SHP77 (cell line): ENCODE measurements at regions not wholly inside any gene's neighbourhood (a gene's known extent, or its start where the extent isn't known, plus 50 kb on each side); places are given as distances from the start of the nearest gene placed in this dataset.
"Not testable (repeated sequence)": the region's sequence is repeated elsewhere in the genome, so short reads cannot be mapped to it uniquely, and the experiment has no call there.

Experiments used
- DNase-seq, 2 experiments: peaks; one replicate each; lab custom pipeline; 2025; lab: John Stamatoyannopoulos, UW

- DNase-seq: no peak
Measured at GRCh38 chr7:123323689-123324088, 123.9 kb upstream of the SLC13A1 start.

- not testable (repeated sequence) for DNase-seq
Measured at GRCh38 chr7:123321578-123321977, 121.8 kb upstream of the SLC13A1 start.

DNA sequence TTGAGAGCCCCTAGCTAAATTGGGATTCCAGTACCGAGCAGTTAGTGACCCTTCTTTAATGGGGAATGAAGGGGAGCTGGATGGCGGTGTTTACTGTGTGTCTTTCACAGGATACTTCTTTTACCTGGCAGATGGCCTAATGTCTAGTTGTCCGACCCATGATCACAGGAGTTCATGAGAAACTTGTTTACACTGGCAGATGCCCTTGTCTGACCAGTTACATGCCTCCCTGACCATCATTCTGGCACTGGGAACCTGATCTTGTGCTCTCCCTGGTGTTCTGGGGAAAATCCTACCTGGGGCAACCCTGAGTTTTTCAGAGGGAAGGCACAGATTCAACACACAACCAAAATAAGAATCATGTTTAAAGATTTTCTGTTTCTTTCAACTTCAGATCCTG lies 120.1 kb upstream of the SLC13A1 start:
- DNase-seq: no peak

DNA sequence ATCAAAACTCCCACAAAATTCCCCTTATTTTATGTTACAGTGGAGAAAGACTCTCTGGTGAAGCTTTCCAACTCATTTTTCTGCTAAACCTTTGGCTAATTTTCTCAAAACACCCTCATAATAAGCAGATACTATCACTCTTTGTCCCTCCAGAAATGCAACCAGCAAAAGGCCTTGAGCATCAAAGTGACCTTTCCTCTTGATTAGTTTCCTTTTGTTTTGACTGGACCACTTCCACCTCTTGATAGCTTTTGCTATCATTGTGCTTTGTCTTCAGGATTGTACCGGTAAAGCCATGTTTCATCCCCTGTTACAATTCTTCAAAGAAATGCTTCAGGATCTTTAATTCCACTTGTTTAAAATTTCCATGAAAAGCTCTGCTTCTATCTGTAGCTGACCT lies 115.1 kb upstream of the SLC13A1 start:
- no peak for DNase-seq

DNA sequence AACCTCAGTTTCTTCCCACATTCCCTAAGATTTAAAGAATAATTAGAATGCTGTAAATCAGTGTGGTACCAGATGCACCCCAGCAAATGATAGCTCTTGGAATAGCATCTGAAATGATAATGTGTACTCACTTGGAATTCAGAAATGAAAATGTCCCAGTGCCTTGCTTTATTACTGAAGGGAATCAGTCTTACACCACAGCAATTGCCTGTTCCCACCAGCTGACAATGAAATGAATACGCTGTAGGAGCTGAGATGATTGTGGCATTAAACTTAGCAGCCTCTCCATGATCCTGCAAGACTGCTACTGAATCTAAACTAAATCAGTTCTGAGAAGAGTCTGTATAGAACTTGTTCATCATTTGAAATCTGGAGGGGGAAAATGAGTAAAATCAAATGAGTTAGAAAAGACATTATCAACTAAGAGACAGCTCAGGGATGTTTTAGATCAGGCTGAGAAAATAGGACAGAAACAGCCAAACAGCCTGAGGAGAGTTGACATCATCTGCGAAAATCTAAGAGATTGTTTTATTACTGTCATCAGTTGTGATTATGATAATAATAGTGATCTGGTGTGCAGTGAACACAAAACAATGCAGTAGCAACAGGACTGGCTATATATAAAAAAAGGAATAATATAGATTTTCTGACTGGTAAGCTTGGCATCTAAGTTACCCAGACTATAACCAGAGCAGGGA lies 108.6 kb upstream of the SLC13A1 start:
- no peak for DNase-seq

DNA sequence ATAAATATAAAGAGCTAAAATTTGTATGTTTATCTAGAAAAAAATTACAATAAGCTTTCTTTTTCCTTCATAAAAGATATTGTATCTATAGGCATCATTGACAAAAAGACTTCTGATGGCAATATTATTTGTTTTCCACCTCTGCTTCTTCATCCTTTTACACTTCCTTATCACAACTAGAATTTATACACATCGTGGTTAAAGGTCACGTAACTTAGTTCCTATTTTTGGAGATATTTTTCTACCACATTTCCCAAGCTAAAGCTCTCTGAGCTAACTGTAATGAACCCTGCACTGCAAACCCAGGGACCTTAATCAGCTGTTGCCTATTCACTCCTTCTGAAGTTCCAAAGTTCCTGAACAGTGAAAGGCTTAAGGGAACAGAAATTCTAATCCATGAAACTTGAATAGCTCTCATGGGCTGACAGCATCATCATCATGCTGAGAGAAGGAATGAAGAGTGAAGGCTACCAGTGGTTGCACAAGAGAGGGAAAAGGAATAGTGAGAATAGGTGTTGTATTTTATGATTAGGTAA lies 106.1 kb upstream of the SLC13A1 start:
- no peak for DNase-seq

DNA sequence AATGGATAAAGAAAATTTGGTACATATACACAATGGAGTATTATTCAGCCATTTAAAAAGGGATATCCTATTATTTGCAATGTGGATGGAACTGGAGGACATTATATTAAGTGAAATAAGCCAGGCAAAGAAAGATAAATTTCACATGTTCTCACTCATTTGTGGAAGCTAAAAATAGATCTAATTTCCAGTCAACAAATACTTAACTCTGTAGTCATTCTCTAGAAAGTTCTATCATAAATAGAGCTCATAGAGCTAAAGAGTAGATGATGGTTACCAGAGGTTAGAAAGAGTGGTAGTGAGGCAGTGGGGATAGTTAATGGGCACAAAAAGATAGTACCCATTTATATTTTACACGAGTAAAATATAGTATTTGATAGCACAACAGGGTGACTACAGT lies 104.2 kb upstream of the SLC13A1 start:
- DNase-seq: no peak

GRCh38 chr7:123296965-123297364 lies 97.2 kb upstream of the SLC13A1 start:
- DNase-seq: no peak

- no peak for DNase-seq
Measured at GRCh38 chr7:123293710-123294109, 93.9 kb upstream of the SLC13A1 start.

DNA sequence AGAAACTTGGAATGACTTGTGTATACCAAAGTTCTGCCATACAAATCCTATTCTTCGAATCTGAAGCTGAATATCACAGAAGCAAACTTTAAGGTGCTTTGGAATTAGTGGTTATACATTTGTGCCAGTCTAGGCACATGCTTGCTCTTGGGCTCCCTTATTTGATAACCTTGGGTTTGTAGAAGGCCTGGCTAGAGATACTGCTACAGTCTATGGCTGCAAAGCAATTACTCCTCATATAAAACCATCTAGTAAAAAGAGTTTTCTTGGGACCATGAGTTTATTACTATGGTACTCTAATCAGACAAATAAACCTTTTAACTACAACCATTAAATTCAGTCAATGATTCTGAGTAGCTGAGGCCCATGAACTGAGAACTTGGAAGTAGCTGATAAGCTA lies 92.5 kb upstream of the SLC13A1 start:
- no peak for DNase-seq

GRCh38 chr7:123289200-123289599 lies 89.4 kb upstream of the SLC13A1 start:
- DNase-seq: no peak

GRCh38 chr7:123285076-123285700 lies 85.4 kb upstream of the SLC13A1 start:
- no peak for DNase-seq

- DNase-seq: no peak
Measured at GRCh38 chr7:123283373-123283772, 83.6 kb upstream of the SLC13A1 start.

DNA sequence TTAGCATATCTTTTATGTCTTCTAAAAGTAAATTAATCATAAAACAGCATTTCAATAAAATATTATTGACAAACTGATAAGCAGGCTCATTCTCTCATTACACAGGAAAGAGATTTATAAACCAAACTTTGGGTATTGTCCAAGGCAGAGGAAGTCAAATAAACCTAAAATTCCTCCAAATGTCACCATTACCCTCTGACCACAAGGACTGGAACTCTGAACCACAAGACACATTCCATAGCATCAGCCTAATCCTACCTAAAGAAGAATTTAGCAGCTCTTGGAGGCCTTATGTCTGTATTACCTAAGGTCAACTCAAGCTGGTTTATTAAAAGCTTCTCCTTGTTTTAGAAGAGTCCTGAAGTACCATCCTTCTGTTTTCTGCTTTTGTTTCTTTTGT lies 82.4 kb upstream of the SLC13A1 start:
- no peak for DNase-seq

DNA sequence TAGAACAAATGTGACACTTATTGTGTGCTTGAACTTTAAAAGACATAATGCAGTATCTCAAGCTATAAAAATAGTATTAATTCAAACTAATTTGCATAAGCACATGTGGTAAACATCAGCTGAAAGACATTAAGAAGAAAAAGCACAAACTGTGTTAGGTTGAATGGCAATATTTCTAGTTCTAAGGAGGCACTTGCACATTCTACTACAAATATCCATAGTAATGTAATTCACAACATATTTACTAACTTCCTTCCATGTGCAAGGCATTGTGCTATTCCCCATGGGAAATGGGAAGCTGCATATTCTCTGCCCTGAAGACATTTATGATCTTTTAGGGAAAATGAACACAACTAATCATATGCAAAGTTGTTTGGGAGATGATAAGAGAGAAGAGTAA lies 80.2 kb upstream of the SLC13A1 start:
- no peak for DNase-seq

DNA sequence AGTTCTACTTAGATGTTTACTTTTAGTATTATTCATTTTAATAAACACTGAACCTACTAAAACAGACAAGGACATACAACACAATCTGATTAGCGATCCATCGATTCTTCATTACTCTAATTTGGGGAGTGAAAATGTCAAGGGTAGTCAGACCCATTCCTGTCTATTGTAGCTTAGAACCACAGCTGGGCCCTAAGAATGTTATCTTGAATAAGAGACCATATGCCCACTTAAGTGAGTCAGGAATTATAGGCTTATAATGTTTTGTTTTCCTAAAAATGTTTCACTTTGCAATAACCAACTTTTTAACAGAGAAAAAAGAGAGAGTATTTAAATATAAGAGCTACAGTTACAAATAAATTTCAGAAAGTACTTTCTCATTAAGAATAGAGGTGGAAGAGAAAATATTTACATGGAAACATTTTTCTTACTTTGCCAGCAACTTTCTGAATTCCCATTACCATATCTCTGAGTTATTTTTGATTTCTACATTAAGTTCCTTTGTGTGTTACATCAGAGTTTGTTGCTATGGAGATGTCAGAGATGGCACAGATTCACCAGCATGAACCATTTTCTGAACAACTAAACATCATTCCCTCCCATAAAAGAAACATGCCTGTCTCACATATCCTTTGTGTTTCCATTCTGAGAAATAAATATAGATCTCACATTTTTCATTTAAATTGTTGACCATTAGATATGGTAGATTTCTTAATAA lies 75.4 kb upstream of the SLC13A1 start:
- DNase-seq: no peak

GRCh38 chr7:123273185-123273584 lies 73.4 kb upstream of the SLC13A1 start:
- no peak for DNase-seq

DNA sequence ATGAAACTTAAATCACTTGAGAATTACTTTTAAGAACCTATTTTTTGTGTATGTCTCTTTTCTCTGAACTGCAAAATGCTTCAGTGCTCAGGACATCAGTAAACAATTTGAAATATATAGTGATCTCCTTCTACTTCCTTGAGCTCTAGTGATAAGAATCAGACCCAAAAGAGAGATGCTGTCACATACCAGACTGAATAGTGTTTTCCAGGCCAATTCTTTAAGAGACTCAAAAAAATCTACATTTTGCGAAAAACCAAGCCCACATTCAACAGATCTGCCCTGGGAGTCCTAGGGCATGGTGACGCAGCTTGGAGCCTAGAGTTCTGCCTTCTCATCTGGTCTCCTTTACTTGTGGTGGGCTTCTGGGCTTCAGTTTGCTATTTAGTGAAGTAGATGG lies 72.1 kb upstream of the SLC13A1 start:
- no peak for DNase-seq

- no peak for DNase-seq
Measured at GRCh38 chr7:123271231-123271630, 71.5 kb upstream of the SLC13A1 start.

- no peak for DNase-seq
Measured at GRCh38 chr7:123270570-123270969, 70.8 kb upstream of the SLC13A1 start.

GRCh38 chr7:123265853-123266252 lies 66.1 kb upstream of the SLC13A1 start:
- no peak for DNase-seq

- DNase-seq: not testable (repeated sequence)
Measured at GRCh38 chr7:123264820-123265219, 65.1 kb upstream of the SLC13A1 start.

DNA sequence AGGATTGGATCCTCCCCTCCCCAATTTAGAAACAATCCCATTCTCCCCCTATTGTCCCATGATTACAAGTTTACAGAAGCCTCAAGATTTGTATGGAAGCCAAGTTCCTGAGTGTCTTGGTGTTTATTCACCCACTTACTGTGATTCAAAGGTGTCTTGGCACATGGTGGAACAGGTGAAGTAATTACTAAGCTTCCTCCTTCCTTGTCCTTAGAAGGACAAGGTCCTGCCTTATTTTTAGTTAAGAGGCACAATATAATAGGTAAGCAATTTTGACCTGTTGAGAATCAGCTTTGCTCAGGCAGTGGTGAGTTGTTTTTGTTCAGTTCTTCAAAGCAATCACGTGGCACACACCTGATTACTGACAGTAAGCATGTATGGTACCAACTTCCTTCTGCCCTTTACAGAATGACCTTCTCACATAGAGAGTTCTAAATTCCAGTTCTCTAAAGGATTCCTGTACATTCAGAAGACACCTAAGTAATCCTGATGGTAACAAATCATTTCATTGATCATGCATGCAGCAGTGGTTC lies 60.7 kb upstream of the SLC13A1 start:
- no peak for DNase-seq
